ENCODE measurements at regions not wholly inside any gene's neighbourhood (a gene's known extent, or its start where the extent isn't known, plus 50 kb on each side); places are given as distances from the start of the nearest gene placed in this dataset.

DNA sequence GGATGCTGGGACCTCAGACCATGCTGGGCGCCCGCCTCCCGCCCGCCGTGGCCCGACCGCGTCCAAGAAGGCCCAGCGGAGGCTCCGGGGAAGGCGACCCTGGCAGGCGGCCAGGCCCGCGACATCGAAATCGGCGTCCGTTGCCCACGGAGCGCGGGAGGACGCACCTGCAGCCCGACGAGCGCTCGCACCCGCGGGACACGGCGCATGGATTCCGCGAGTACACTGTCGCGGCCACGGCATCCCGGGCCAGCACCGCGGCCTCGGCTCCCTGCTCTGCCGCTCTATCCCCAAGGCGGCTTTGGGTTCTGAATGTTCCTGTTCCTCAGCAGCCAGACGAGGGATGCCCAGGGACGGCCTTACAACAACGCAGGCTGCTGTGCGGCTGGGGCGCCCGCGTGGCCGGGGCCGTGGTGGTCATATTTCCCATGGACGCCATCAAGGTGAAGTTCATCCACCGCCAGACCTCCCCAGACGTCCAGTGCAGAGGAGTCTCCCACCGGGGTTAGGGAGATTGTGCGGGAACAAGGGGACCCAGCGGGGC is 67.5 kb upstream of the ZNF722 start:
- no peak overlapping the region for H3K27ac ChIP-seq (ENCODE audit: insufficient read depth in 1 of 2, low read depth in 1 of 2, low read length in 2 of 2, poor library complexity in 1 of 2, severe bottlenecking in 2 of 2)
- 56% methylated on average over 54 of the region's 56 CpGs for WGBS (ENCODE audit: insufficient coverage)
- no peak overlapping the region for H3K4me3 ChIP-seq (ENCODE audit: control insufficient read depth in 1 of 7, extremely low read depth in 1 of 7, insufficient read depth in 4 of 7, low read depth in 2 of 7, low read length in 6 of 7)
- peaks cover 0 to 29% (median 16%) of the 10 kb centered on the region in 5 experiments for H3K9me3 ChIP-seq (ENCODE audit: control extremely low read depth in 1 of 5, control insufficient read depth in 4 of 5, insufficient read depth in 2 of 5, low read depth in 1 of 5, low read length in 4 of 5)
- no peaks in the 10 kb centered on the region for H3K27me3 ChIP-seq (replicated peaks in 2 of 5; ENCODE audit: control insufficient read depth in 4 of 5, insufficient read depth in 5 of 5, low read length in 4 of 5)
- no peaks in the 10 kb centered on the region for H3K36me3 ChIP-seq (ENCODE audit: control insufficient read depth in 4 of 4, insufficient read depth in 4 of 4, low read length in 3 of 4)
- CTCF ChIA-PET, result no interaction called here
- peaks cover 0 to 9% (median 0%) of the 10 kb centered on the region in 4 experiments for H3K4me1 ChIP-seq (ENCODE audit: control extremely low read depth in 1 of 4, control insufficient read depth in 4 of 4, insufficient read depth in 4 of 4, low read length in 3 of 4)
- POLR2A ChIA-PET, result no interaction called here
- DNase-seq, result no peak

DNA sequence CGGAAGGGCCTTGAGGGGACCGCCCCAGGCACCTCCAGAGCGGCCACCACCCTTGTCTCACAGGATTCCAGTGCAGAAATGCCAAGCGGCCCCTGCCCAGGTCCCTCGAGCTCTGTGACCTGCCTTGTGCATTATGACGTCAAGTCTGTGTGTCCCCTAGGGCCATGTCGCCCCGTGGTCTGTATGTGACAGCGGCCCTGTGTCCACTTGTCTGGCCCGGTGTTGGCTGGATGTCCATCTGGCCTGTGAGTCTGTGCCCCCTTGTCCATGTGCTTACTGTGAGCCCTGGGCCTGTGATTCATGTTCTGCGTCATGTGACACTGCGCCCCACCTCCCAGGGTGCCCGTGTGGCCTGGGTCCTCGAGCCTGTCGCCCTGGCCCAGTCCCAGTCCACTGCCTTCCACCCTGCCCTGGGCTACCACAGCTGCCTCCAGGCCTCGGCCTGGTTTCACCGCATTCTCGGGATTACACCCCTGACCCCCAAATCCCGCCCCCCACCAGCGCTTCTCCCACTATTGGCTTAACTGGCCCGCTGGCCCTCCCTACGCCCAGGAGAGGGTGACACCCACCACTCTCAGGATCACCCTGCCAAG is 66.6 kb upstream of the ZNF722 start:
- no peak for DNase-seq
- 94% methylated on average over 17 of the region's 22 CpGs for WGBS (ENCODE audit: insufficient coverage)
- no peaks in the 10 kb centered on the region for H3K36me3 ChIP-seq (ENCODE audit: control insufficient read depth in 4 of 4, insufficient read depth in 4 of 4, low read length in 3 of 4)
- no peak overlapping the region for H3K4me3 ChIP-seq (ENCODE audit: control insufficient read depth in 1 of 7, extremely low read depth in 1 of 7, insufficient read depth in 4 of 7, low read depth in 2 of 7, low read length in 6 of 7)
- CTCF ChIA-PET, result no interaction called here
- peaks cover 0 to 24% (median 16%) of the 10 kb centered on the region in 5 experiments for H3K9me3 ChIP-seq (ENCODE audit: control extremely low read depth in 1 of 5, control insufficient read depth in 4 of 5, insufficient read depth in 2 of 5, low read depth in 1 of 5, low read length in 4 of 5)
- POLR2A ChIA-PET, result no interaction called here
- H3K27ac ChIP-seq (ENCODE audit: insufficient read depth in 1 of 2, low read depth in 1 of 2, low read length in 2 of 2, poor library complexity in 1 of 2, severe bottlenecking in 2 of 2), result no peak overlapping the region
- H3K4me1 ChIP-seq (ENCODE audit: control extremely low read depth in 1 of 4, control insufficient read depth in 4 of 4, insufficient read depth in 4 of 4, low read length in 3 of 4), result peaks cover 0 to 3% (median 0%) of the 10 kb centered on the region in 4 experiments
- H3K27me3 ChIP-seq (replicated peaks in 2 of 5; ENCODE audit: control insufficient read depth in 4 of 5, insufficient read depth in 5 of 5, low read length in 4 of 5), result no peaks in the 10 kb centered on the region
